Epithelial cell of proximal tubule (primary cell): ENCODE measurements at regions not wholly inside any gene's neighbourhood (a gene's known extent, or its start where the extent isn't known, plus 50 kb on each side); places are given as distances from the start of the nearest gene placed in this dataset.
"Not testable (repeated sequence)": the region's sequence is repeated elsewhere in the genome, so short reads cannot be mapped to it uniquely, and the experiment has no call there.

Experiments used
- DNase-seq: peaks from one replicate; pipeline ENCODE4 v3.0.0-alpha.2; 2011; ENCODE audit warnings: low read depth
- H3K4me3 ChIP-seq: 2 replicates; pipeline ENCODE4 v1.5.1; 2011; ENCODE audit warnings: low read depth, mild to moderate bottlenecking, low read length
- TF ChIP-seq, protein P1 (sequence below): conservative IDR thresholded peaks from 2 replicates; pipeline ENCODE4 v1.5.1; 2012; ENCODE audit warnings: low read depth, mild to moderate bottlenecking, low read length

DNA sequence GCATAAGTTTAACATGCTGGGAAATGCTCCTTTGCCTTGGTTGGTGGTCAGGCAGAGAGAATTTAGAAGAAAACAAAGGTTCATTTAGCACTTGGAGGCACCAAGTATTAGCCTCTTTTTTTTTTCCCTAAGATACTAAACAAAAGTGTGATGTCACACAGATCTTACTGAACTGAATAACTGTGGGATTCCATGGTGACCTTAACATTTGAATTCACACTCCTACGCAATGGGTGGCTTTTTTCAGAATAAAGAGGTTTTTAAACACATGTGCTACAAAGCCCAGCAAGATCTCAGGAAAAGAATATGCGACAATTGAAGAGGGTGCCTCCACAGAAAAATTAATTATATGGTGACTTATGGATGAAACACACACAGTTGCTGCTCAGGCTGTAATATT lies 133.4 kb upstream of the ABCB5 start:
- DNase-seq: no peak
- TF ChIP-seq, protein P1, sequence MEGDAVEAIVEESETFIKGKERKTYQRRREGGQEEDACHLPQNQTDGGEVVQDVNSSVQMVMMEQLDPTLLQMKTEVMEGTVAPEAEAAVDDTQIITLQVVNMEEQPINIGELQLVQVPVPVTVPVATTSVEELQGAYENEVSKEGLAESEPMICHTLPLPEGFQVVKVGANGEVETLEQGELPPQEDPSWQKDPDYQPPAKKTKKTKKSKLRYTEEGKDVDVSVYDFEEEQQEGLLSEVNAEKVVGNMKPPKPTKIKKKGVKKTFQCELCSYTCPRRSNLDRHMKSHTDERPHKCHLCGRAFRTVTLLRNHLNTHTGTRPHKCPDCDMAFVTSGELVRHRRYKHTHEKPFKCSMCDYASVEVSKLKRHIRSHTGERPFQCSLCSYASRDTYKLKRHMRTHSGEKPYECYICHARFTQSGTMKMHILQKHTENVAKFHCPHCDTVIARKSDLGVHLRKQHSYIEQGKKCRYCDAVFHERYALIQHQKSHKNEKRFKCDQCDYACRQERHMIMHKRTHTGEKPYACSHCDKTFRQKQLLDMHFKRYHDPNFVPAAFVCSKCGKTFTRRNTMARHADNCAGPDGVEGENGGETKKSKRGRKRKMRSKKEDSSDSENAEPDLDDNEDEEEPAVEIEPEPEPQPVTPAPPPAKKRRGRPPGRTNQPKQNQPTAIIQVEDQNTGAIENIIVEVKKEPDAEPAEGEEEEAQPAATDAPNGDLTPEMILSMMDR: no peak

GRCh38 chr7:20484356-20484755 lies 131.1 kb upstream of the ABCB5 start:
- no peak overlapping the region for H3K4me3 ChIP-seq

More for the DNA sequence above, 133.4 kb upstream of the ABCB5 start:
- no peak overlapping the region for H3K4me3 ChIP-seq

GRCh38 chr7:20488850-20489249 lies 126.6 kb upstream of the ABCB5 start:
- no peak for DNase-seq
- TF ChIP-seq, protein P1: no peak

More at GRCh38 chr7:20484356-20484755, 131.1 kb upstream of the ABCB5 start:
- TF ChIP-seq, protein P1: no peak
- DNase-seq: no peak

DNA sequence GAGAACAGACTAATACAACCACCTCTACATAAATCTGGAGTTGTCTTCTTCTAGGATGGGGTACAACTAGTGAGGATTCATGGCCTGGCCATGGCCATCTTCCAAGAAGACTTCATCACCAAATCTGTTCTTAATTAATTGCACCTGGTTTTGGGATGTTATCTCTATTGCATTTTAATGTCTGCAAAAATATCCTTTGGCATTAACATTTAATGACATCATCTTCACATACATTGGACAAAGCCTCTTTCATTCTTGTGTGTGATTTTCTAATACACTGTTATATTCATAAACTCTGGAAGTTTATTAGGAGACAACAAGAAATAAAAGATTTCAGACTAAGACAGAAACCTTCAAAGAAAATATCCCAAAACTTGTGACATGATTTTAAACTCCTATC lies 124.2 kb upstream of the ABCB5 start:
- TF ChIP-seq, protein P1: no peak
- no peak overlapping the region for H3K4me3 ChIP-seq
- no peak for DNase-seq

More at GRCh38 chr7:20488850-20489249, 126.6 kb upstream of the ABCB5 start:
- no peak overlapping the region for H3K4me3 ChIP-seq

DNA sequence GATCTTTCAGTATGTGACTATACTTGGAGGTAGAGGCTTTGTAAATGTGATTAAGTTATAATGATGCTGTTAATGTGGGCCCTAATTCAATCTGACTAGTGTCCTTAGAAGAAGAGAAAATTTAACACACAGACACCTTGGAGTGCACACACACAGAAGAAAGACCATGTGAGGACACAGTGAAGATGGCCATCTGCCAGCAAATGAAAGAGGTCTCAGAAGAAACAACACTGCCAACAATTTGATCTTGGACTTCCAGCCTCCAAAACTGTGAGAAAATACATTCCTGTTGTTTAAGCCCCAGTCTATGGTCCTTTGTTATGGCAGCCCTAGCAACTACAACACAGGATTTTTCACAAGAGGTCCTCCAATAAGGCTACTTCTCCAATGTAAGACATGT lies 120.9 kb upstream of the ABCB5 start:
- TF ChIP-seq, protein P1: no peak
- no peak overlapping the region for H3K4me3 ChIP-seq
- DNase-seq: no peak

- not testable (repeated sequence) for DNase-seq, H3K4me3 ChIP-seq
Measured at GRCh38 chr7:20501473-20501872, 114.0 kb upstream of the ABCB5 start.

GRCh38 chr7:20503278-20503950 lies 112.1 kb upstream of the ABCB5 start:
- TF ChIP-seq, protein P1: no peak
- no peak for DNase-seq
- no peak overlapping the region for H3K4me3 ChIP-seq
